Gastrocnemius medialis (tissue), 4 donors: ENCODE measurements at regions not wholly inside any gene's neighbourhood (a gene's known extent, or its start where the extent isn't known, plus 50 kb on each side); places are given as distances from the start of the nearest gene placed in this dataset.

Experiments
- CTCF ChIP-seq, 5 experiments: fragments of 450-650 bp in 3 of 5; fragments of 200-600 bp in 2 of 5; sonication (generic) in 2 of 5; IDR thresholded peaks in 4 of 5; conservative IDR thresholded peaks in 1 of 5; 1 replicate in 4 of 5; 2 replicates in 1 of 5; pipeline ENCODE4 v1.5.1; 2016 to 2019; ENCODE audit warnings: antibody characterized with exemption in 5 of 5, mild to moderate bottlenecking in 3 of 5, moderate library complexity in 3 of 5
- POLR2A ChIP-seq, 2 donors: fragments of 450-650 bp; IDR thresholded peaks; one replicate each; pipeline ENCODE4 v1.6.1; 2017; ENCODE audit warnings: antibody characterized with exemption in 2 of 2, mild to moderate bottlenecking in 2 of 2, moderate library complexity in 2 of 2

GRCh38 chr3:152540120-152540519 lies 271.4 kb downstream of the MBNL1 start:
- TF ChIP-seq POLR2A (IDR thresholded peaks at IDR 0.05) (no peak), CTCF (IDR thresholded peaks at IDR 0.05 in 4 of 5, conservative IDR thresholded peaks at IDR 0.05 in 1 of 5) (no peak)
